Endothelial cell of umbilical vein (primary cell): ENCODE measurements at regions not wholly inside any gene's neighbourhood (a gene's known extent, or its start where the extent isn't known, plus 50 kb on each side); places are given as distances from the start of the nearest gene placed in this dataset.

Experiments
- BruUV-seq: library from RNA; stranded (reverse); fragments of 400-500 nt; replicated peaks from 2 replicates; lab custom pipeline; 2021; lab: Mats Ljungman, UMichigan
- CTCF ChIA-PET: fragments of 300-600, 350-600 bp; sonication (Branson Sonifier 250); formaldehyde crosslinking; loops from one replicate; lab custom pipeline; 2021; ENCODE audit warnings: antibody characterized with exemption, inconsistent platforms; lab: Charles Lee
- POLR2A ChIA-PET: fragments of 300-600, 350-600 bp; sonication (Branson Sonifier 250); formaldehyde crosslinking; loops from one replicate; lab custom pipeline; 2021; ENCODE audit warnings: antibody characterized with exemption, inconsistent platforms; lab: Charles Lee
- DNase-seq: peaks from one replicate; pipeline ENCODE4 v3.0.0-alpha.2; 2011; ENCODE audit warnings: low read depth, low spot score
- FAIRE-seq: peaks from 2 replicates; lab custom pipeline; 2011; peaks lifted over from hg19 to GRCh38; lab: Jason Lieb, UNC
- H2AFZ ChIP-seq: 2 replicates; pipeline ENCODE4 v1.6.0; 2012; ENCODE audit warnings: low read depth, low read length, control low read depth, inconsistent platforms
- H3K27ac ChIP-seq: 2 replicates; pipeline ENCODE4 v1.5.1; 2011; ENCODE audit warnings: low read depth, mild to moderate bottlenecking, control low read depth, low read length, moderate library complexity; ENCODE audit not compliant: insufficient read depth
- H3K27me3 ChIP-seq, 2 experiments: 2 replicates each; pipeline versions ENCODE4 v1.6.0 to v1.6.1; 2011; ENCODE audit warnings: low read length in 2 of 2, mixed read lengths in 1 of 2; ENCODE audit not compliant: control insufficient read depth in 2 of 2, insufficient read depth in 2 of 2
- H3K36me3 ChIP-seq, 2 experiments: 2 replicates in 1 of 2; 3 replicates in 1 of 2; pipeline ENCODE4 v1.5.1; 2011; ENCODE audit warnings: low read length in 2 of 2, mild to moderate bottlenecking in 1 of 2, moderate library complexity in 1 of 2; ENCODE audit not compliant: control insufficient read depth in 2 of 2, insufficient read depth in 2 of 2; ENCODE audit errors: extremely low read depth in 1 of 2
- H3K4me1 ChIP-seq: 3 replicates; pipeline ENCODE4 v1.5.1; 2011; ENCODE audit warnings: mild to moderate bottlenecking, low read length; ENCODE audit not compliant: control insufficient read depth, insufficient read depth; ENCODE audit errors: extremely low read depth
- H3K4me2 ChIP-seq: 2 replicates; pipeline ENCODE4 v1.6.1; 2011; ENCODE audit warnings: low read length, control low read depth, mixed read lengths; ENCODE audit not compliant: insufficient read depth
- H3K4me3 ChIP-seq, 3 experiments: fragments of 200-600 bp in 1 of 3; sonication (generic), shearing (Covaris generic) in 1 of 3; replicated peaks in 1 of 3; 2 replicates each; pipeline ENCODE4 v1.5.1; 2011 to 2016; ENCODE audit warnings: control low read depth in 3 of 3, low read length in 3 of 3, mild to moderate bottlenecking in 2 of 3, inconsistent platforms in 1 of 3, low read depth in 1 of 3, moderate library complexity in 1 of 3; ENCODE audit not compliant: insufficient read depth in 1 of 3
- H3K79me2 ChIP-seq: 2 replicates; pipeline ENCODE4 v1.6.0; 2012; ENCODE audit warnings: low read length, inconsistent platforms; ENCODE audit not compliant: control insufficient read depth, insufficient read depth
- H3K9ac ChIP-seq: replicated peaks from 2 replicates; pipeline ENCODE3; 2011; ENCODE audit warnings: low read length, control low read depth; ENCODE audit not compliant: insufficient read depth; ENCODE audit errors: extremely low read depth
- H3K9me1 ChIP-seq: replicated peaks from 3 replicates; pipeline ENCODE4 v1.6.0; 2011; ENCODE audit warnings: mild to moderate bottlenecking, low read length; ENCODE audit not compliant: control insufficient read depth, insufficient read depth; ENCODE audit errors: extremely low read depth
- H3K9me3 ChIP-seq: replicated peaks from 2 replicates; pipeline ENCODE4 v1.5.1; 2012; ENCODE audit warnings: low read length, inconsistent platforms; ENCODE audit not compliant: control insufficient read depth, insufficient read depth
- H4K20me1 ChIP-seq: replicated peaks from 2 replicates; pipeline ENCODE3; 2011; ENCODE audit warnings: mild to moderate bottlenecking, low read length; ENCODE audit not compliant: control insufficient read depth, insufficient read depth; ENCODE audit errors: extremely low read depth
- EZH2 ChIP-seq: IDR thresholded peaks from 2 replicates; pipeline ENCODE4 v1.6.1; 2012; ENCODE audit warnings: borderline replicate concordance, low read depth, mild to moderate bottlenecking, moderate library complexity, low read length, inconsistent platforms; ENCODE audit not compliant: severe bottlenecking
- FOS ChIP-seq: IDR thresholded peaks from 2 replicates; pipeline ENCODE4 v1.6.1; 2011; ENCODE audit warnings: mild to moderate bottlenecking, low read length, moderate library complexity, borderline replicate concordance; ENCODE audit not compliant: insufficient read depth
- GATA2 ChIP-seq: IDR thresholded peaks from 2 replicates; pipeline ENCODE4 v1.7.0; 2011; ENCODE audit warnings: low read depth, mild to moderate bottlenecking, moderate library complexity, mixed read lengths, low read length; ENCODE audit not compliant: insufficient read length, insufficient read depth
- JUN ChIP-seq: IDR thresholded peaks from 2 replicates; pipeline ENCODE4 v1.6.1; 2011; ENCODE audit warnings: borderline replicate concordance, low read depth; ENCODE audit not compliant: insufficient read length, insufficient read depth
- MYC ChIP-seq: IDR thresholded peaks from one replicate; pipeline ENCODE4 v1.6.1; 2011; ENCODE audit warnings: mild to moderate bottlenecking, low read depth, low read length
- POLR2A ChIP-seq: IDR thresholded peaks from 2 replicates; pipeline ENCODE4 v1.6.1; 2012; ENCODE audit warnings: low read depth, mild to moderate bottlenecking, control low read depth, low read length
- POLR2AphosphoS5 ChIP-seq: IDR thresholded peaks from 2 replicates; pipeline ENCODE4 v1.6.1; 2012; ENCODE audit warnings: low read depth, mild to moderate bottlenecking, control low read depth, low read length, moderate library complexity; ENCODE audit not compliant: insufficient read depth
- dilution Hi-C: fragments of 300-500 bp; cut with MboI; formaldehyde crosslinking; loops from one replicate; pipeline ENCODE4 v1.15.0; 2019; ENCODE audit warnings: low sequenced_read_pairs; ENCODE audit not compliant: extremely low pct_ligation_motif_present
- intact Hi-C: fragments of 100-400 bp; cut with micrococcal nuclease; formaldehyde crosslinking; loops from one replicate; pipeline ENCODE4 v1.10.0; 2022
- TF ChIP-seq, protein P1 (sequence below), 2 donors: IDR thresholded peaks; 1 replicate in 1 of 2; 2 replicates in 1 of 2; pipeline ENCODE4 v1.5.1; 2011; ENCODE audit warnings: low read length in 2 of 2, mild to moderate bottlenecking in 2 of 2, moderate library complexity in 2 of 2, control low read depth in 1 of 2, inconsistent platforms in 1 of 2, low read depth in 1 of 2; ENCODE audit not compliant: insufficient read depth in 1 of 2; ENCODE audit errors: extremely low read depth in 1 of 2
- TF ChIP-seq, protein P2 (sequence below): IDR thresholded peaks from 2 replicates; pipeline ENCODE4 v1.6.1; 2011; ENCODE audit not compliant: insufficient read depth, insufficient read length

DNA sequence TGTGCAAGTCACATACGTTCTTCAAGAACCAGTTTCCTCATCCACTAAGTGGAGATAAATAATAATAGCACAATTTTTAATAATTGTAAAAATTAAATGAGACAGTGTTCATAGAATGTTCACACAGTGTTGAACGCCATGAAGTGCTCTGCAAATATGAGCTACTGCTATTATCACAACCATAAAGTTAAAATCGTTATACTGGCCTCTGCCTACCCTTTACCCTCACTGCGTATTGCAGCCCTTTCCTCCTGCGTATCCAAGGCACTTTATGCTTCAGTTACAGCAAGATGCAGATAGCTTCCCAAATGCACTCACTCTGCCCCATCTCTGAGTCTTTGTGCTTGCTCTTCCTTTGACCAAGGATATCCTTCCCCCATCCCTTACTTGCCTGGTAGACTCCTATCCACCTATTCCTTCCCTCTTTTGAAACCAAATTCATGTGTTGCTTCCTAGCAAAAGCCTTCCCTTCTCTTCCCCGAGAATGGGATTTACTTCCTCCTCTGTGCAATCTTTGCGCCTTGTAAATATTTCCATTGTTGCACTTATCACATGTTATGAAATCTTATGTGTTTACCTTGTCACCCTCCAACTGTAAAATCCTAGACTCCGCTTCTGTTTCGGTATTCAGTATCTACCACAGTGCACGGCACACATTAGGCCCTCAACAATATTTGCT is 196.9 kb downstream of the ADAMTS15 start:
- H3K79me2 ChIP-seq, result no peaks in the 10 kb centered on the region
- ChIA-PET POLR2A (no interaction called here), CTCF (interaction anchor here (0.5 to 1.3 kb wide), 2 partner anchors 9 to 1115 kb away, joined by 4 to 5 read pairs; no protein-coding TSS in a partner anchor)
- no peak for TF ChIP-seq POLR2A
- FAIRE-seq, result no peak
- BruUV-seq, result no TSS peak
- H3K9ac ChIP-seq, result no peak overlapping the region
- H3K4me1 ChIP-seq, result peaks cover 3% of the 10 kb centered on the region
- no peaks in the 10 kb centered on the region for H3K9me3 ChIP-seq
- dilution Hi-C loops, result no loop called here
- no peak for DNase-seq
- no peaks in the 10 kb centered on the region for H3K27me3 ChIP-seq
- H3K4me3 ChIP-seq, result no peak overlapping the region
- no peak overlapping the region for H3K4me2 ChIP-seq
- intact Hi-C loops, result no loop called here
- no peak overlapping the region for H3K27ac ChIP-seq
- H3K36me3 ChIP-seq, result no peaks in the 10 kb centered on the region
- no peak overlapping the region for H2AFZ ChIP-seq
- H4K20me1 ChIP-seq, result no peaks in the 10 kb centered on the region
- no peaks in the 10 kb centered on the region for H3K9me1 ChIP-seq

DNA sequence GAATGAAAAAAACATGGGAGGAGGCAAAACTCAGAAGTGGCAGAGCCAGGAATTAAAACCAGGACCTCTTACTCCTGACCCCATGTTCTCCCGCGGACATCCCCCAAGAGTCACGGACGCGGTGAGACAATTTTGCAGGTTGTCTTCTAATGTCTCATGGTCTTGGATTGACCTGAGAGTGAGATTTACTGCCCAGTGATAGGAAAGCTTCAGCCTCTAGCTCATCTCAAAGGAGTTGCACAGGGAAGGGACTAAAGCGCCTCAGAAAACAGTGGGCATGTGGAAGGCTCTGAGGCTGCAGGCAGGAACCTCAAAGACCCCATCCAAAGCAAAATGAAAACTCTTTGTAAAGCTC is 197.4 kb downstream of the ADAMTS15 start:
- dilution Hi-C loops, result no loop called here
- Histone ChIP-seq H3K4me2 (no peak overlapping the region), H2AFZ (no peak overlapping the region), H3K79me2 (no peaks in the 10 kb centered on the region), H3K9ac (no peak overlapping the region), H3K9me3 (no peaks in the 10 kb centered on the region), H3K27ac (no peak overlapping the region), H3K9me1 (no peaks in the 10 kb centered on the region), H3K36me3 (no peaks in the 10 kb centered on the region), H3K4me1 (peaks cover 3% of the 10 kb centered on the region), H4K20me1 (no peaks in the 10 kb centered on the region), H3K4me3 (no peak overlapping the region), H3K27me3 (no peaks in the 10 kb centered on the region)
- no peak for FAIRE-seq
- CTCF ChIA-PET, result interaction anchor here (0.5 to 1.6 kb wide), 3 partner anchors 10 to 1115 kb away, joined by 4 to 7 read pairs (median 5); no protein-coding TSS in a partner anchor
- no peak for DNase-seq
- TF ChIP-seq GATA2 (no peak), POLR2AphosphoS5 (no peak), EZH2 (no peak), MYC (no peak), FOS (no peak), JUN (no peak), POLR2A (no peak)
- TF ChIP-seq, protein P1, sequence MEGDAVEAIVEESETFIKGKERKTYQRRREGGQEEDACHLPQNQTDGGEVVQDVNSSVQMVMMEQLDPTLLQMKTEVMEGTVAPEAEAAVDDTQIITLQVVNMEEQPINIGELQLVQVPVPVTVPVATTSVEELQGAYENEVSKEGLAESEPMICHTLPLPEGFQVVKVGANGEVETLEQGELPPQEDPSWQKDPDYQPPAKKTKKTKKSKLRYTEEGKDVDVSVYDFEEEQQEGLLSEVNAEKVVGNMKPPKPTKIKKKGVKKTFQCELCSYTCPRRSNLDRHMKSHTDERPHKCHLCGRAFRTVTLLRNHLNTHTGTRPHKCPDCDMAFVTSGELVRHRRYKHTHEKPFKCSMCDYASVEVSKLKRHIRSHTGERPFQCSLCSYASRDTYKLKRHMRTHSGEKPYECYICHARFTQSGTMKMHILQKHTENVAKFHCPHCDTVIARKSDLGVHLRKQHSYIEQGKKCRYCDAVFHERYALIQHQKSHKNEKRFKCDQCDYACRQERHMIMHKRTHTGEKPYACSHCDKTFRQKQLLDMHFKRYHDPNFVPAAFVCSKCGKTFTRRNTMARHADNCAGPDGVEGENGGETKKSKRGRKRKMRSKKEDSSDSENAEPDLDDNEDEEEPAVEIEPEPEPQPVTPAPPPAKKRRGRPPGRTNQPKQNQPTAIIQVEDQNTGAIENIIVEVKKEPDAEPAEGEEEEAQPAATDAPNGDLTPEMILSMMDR (IDR thresholded peaks at IDR 0.05; ENCODE audit: extremely low read depth in 1 of 2, insufficient read depth in 1 of 2, low read depth in 1 of 2, low read length in 2 of 2), result no peak
- TF ChIP-seq, protein P2, sequence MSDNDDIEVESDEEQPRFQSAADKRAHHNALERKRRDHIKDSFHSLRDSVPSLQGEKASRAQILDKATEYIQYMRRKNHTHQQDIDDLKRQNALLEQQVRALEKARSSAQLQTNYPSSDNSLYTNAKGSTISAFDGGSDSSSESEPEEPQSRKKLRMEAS, result no peak
- intact Hi-C loops, result loop anchor here (2.0 kb wide), 1 partner anchor 93 kb away; no protein-coding TSS in a partner anchor
- BruUV-seq, result no TSS peak
- POLR2A ChIA-PET, result no interaction called here
